BJ (cell line): ENCODE measurements at regions not wholly inside any gene's neighbourhood (a gene's known extent, or its start where the extent isn't known, plus 50 kb on each side); places are given as distances from the start of the nearest gene placed in this dataset.
"Not testable (repeated sequence)": the region's sequence is repeated elsewhere in the genome, so short reads cannot be mapped to it uniquely, and the experiment has no call there.

Experiments
- CTCF ChIA-PET: fragments of 350-600 bp; formaldehyde crosslinking; extraction: SDS; loops from one replicate; lab custom pipeline; 2021; ENCODE audit warnings: antibody characterized with exemption, inconsistent platforms; lab: Yijun Ruan, JAX
- POLR2A ChIA-PET: fragments of 300-600 bp; sonication (Branson Sonifier 250); formaldehyde crosslinking; extraction: SDS; loops from one replicate; lab custom pipeline; 2021; ENCODE audit warnings: antibody characterized with exemption; lab: Charles Lee
- DNase-seq: peaks from one replicate; pipeline ENCODE4 v3.0.0-alpha.2; 2011; ENCODE audit warnings: low read depth
- H3K27me3 ChIP-seq: 2 replicates; pipeline ENCODE4 v1.6.0; 2011; ENCODE audit warnings: low read length; ENCODE audit not compliant: control insufficient read depth, insufficient read depth
- H3K36me3 ChIP-seq: 2 replicates; pipeline ENCODE4 v1.5.1; 2011; ENCODE audit warnings: low read length; ENCODE audit not compliant: control insufficient read depth, insufficient read depth
- H3K4me3 ChIP-seq: 2 replicates; pipeline ENCODE4 v1.5.1; 2011; ENCODE audit warnings: low read depth, mild to moderate bottlenecking, control low read depth, low read length
- CTCF ChIP-seq: IDR thresholded peaks from 2 replicates; pipeline ENCODE4 v1.5.1; 2011; ENCODE audit warnings: low read depth, mild to moderate bottlenecking, control low read depth, inconsistent platforms, low read length, moderate library complexity; ENCODE audit not compliant: insufficient read depth

GRCh38 chr5:62184444-62184843, 121.6 kb upstream of the KIF2A start:
- POLR2A ChIA-PET, result no interaction called here
- no peak for TF ChIP-seq CTCF
- CTCF ChIA-PET, result no interaction called here
- no peaks in the 10 kb centered on the region for H3K36me3 ChIP-seq
- H3K27me3 ChIP-seq, result no peaks in the 10 kb centered on the region
- no peak overlapping the region for H3K4me3 ChIP-seq
- DNase-seq, result no peak

- no peak for TF ChIP-seq CTCF
- no peak overlapping the region for H3K4me3 ChIP-seq
- CTCF ChIA-PET, result no interaction called here
- H3K27me3 ChIP-seq, result no peaks in the 10 kb centered on the region
- no peak for DNase-seq
- POLR2A ChIA-PET, result no interaction called here
- H3K36me3 ChIP-seq, result no peaks in the 10 kb centered on the region
These were observed 115.8 kb upstream of the KIF2A start for GRCh38 chr5:62190173-62190572.

GRCh38 chr5:62190931-62191330, 115.1 kb upstream of the KIF2A start:
- Histone ChIP-seq H3K27me3 (no peaks in the 10 kb centered on the region), H3K4me3 (no peak overlapping the region), H3K36me3 (no peaks in the 10 kb centered on the region)
- DNase-seq, result no peak
- TF ChIP-seq CTCF, result no peak
- ChIA-PET POLR2A (no interaction called here), CTCF (no interaction called here)

- ChIA-PET CTCF (no interaction called here), POLR2A (no interaction called here)
- no peak for DNase-seq
- Histone ChIP-seq H3K4me3 (no peak overlapping the region), H3K36me3 (no peaks in the 10 kb centered on the region), H3K27me3 (no peaks in the 10 kb centered on the region)
- TF ChIP-seq CTCF, result no peak
These were observed 113.0 kb upstream of the KIF2A start for GRCh38 chr5:62192958-62193357.

- H3K27me3 ChIP-seq, CTCF ChIA-PET, DNase-seq, H3K4me3 ChIP-seq, POLR2A ChIA-PET, H3K36me3 ChIP-seq: not testable (repeated sequence)
These were observed 109.5 kb upstream of the KIF2A start for GRCh38 chr5:62196532-62196931.

GRCh38 chr5:62197697-62198096, 108.3 kb upstream of the KIF2A start:
- ChIA-PET CTCF (no interaction called here), POLR2A (no interaction called here)
- Histone ChIP-seq H3K27me3 (no peaks in the 10 kb centered on the region; the same call in 1 of the 2 replicates), H3K4me3 (no peak overlapping the region), H3K36me3 (no peaks in the 10 kb centered on the region)
- no peak for TF ChIP-seq CTCF
- DNase-seq, result no peak
